ENCODE measurements at regions not wholly inside any gene's neighbourhood (a gene's known extent, or its start where the extent isn't known, plus 50 kb on each side); places are given as distances from the start of the nearest gene placed in this dataset.
"Not testable (repeated sequence)": the region's sequence is repeated elsewhere in the genome, so short reads cannot be mapped to it uniquely, and the experiment has no call there.

GRCh38 chr10:121138918-121139317, 287.8 kb downstream of the WDR11 start:
- no peaks in the 10 kb centered on the region for H4K20me1 ChIP-seq (ENCODE audit: control insufficient read depth, extremely low read depth, insufficient read depth, low read length)
- no peak overlapping the region for H3K4me3 ChIP-seq (ENCODE audit: control insufficient read depth in 2 of 3, extremely low read depth in 1 of 3, insufficient read depth in 2 of 3, low read depth in 1 of 3, low read length in 3 of 3)
- TF ChIP-seq CTCF (optimal IDR thresholded peaks at IDR 0.05 in 1 of 3, IDR thresholded peaks at IDR 0.05 in 1 of 3, conservative IDR thresholded peaks at IDR 0.05 in 1 of 3; ENCODE audit: extremely low read depth in 1 of 3, insufficient read depth in 2 of 3, low read length in 3 of 3) (no peak), EZH2 (IDR thresholded peaks at IDR 0.05; ENCODE audit: low read length) (no peak)
- H3K9ac ChIP-seq (ENCODE audit: control insufficient read depth, extremely low read depth, insufficient read depth, low read length), result no peak overlapping the region
- no peaks in the 10 kb centered on the region for H3K4me1 ChIP-seq (ENCODE audit: control insufficient read depth, extremely low read depth, insufficient read depth, low read length)
- no peak overlapping the region for H2AFZ ChIP-seq (ENCODE audit: control insufficient read depth, low read length)
- peaks cover 3% of the 10 kb centered on the region for H3K9me3 ChIP-seq (ENCODE audit: control insufficient read depth, low read depth, low read length)
- H3K36me3 ChIP-seq (ENCODE audit: control insufficient read depth in 2 of 2, extremely low read depth in 1 of 2, insufficient read depth in 2 of 2, low read length in 2 of 2), result no peaks in the 10 kb centered on the region
- no peak overlapping the region for H3K27ac ChIP-seq (ENCODE audit: control insufficient read depth, insufficient read depth, low read length)
- no peak for DNase-seq (ENCODE audit: low read depth, low spot score)
- no peak overlapping the region for H3K4me2 ChIP-seq (ENCODE audit: control insufficient read depth, extremely low read depth, insufficient read depth, low read depth, low read length)
- no peaks in the 10 kb centered on the region for H3K9me1 ChIP-seq (ENCODE audit: control insufficient read depth, extremely low read depth, insufficient read depth, low read length)
- FAIRE-seq, result no peak
- H3K79me2 ChIP-seq (ENCODE audit: control insufficient read depth, insufficient read depth, low read length), result no peaks in the 10 kb centered on the region
- peaks cover 9% of the 10 kb centered on the region for H3K27me3 ChIP-seq (ENCODE audit: control insufficient read depth, extremely low read depth, insufficient read depth, low read length)
- dilution Hi-C loops (cut with MboI; ENCODE audit: extremely low pct_ligation_motif_present, low sequenced_read_pairs), result no loop called here

- H3K4me3 ChIP-seq (ENCODE audit: control insufficient read depth in 2 of 3, extremely low read depth in 1 of 3, insufficient read depth in 2 of 3, low read depth in 1 of 3, low read length in 3 of 3); FAIRE-seq; H2AFZ ChIP-seq (ENCODE audit: control insufficient read depth, low read length); H3K9me1 ChIP-seq (ENCODE audit: control insufficient read depth, extremely low read depth, insufficient read depth, low read length); H3K36me3 ChIP-seq (ENCODE audit: control insufficient read depth in 2 of 2, extremely low read depth in 1 of 2, insufficient read depth in 2 of 2, low read length in 2 of 2); dilution Hi-C loops (cut with MboI; ENCODE audit: extremely low pct_ligation_motif_present, low sequenced_read_pairs); H3K9ac ChIP-seq (ENCODE audit: control insufficient read depth, extremely low read depth, insufficient read depth, low read length); H3K4me2 ChIP-seq (ENCODE audit: control insufficient read depth, extremely low read depth, insufficient read depth, low read depth, low read length); H3K27ac ChIP-seq (ENCODE audit: control insufficient read depth, insufficient read depth, low read length); H3K27me3 ChIP-seq (ENCODE audit: control insufficient read depth, extremely low read depth, insufficient read depth, low read length); H3K9me3 ChIP-seq (ENCODE audit: control insufficient read depth, low read depth, low read length); H4K20me1 ChIP-seq (ENCODE audit: control insufficient read depth, extremely low read depth, insufficient read depth, low read length); H3K79me2 ChIP-seq (ENCODE audit: control insufficient read depth, insufficient read depth, low read length); H3K4me1 ChIP-seq (ENCODE audit: control insufficient read depth, extremely low read depth, insufficient read depth, low read length); DNase-seq (ENCODE audit: low read depth, low spot score): not testable (repeated sequence)
Observed at GRCh38 chr10:121145802-121146395, 294.7 kb downstream of the WDR11 start.

- Histone ChIP-seq H3K27me3 (ENCODE audit: control insufficient read depth, extremely low read depth, insufficient read depth, low read length) (no peaks in the 10 kb centered on the region), H3K9me1 (ENCODE audit: control insufficient read depth, extremely low read depth, insufficient read depth, low read length) (no peaks in the 10 kb centered on the region)
Observed at GRCh38 chr10:121148921-121149320, 297.8 kb downstream of the WDR11 start.

More at GRCh38 chr10:121148921-121149320, 297.8 kb downstream of the WDR11 start:
- Histone ChIP-seq H3K79me2 (ENCODE audit: control insufficient read depth, insufficient read depth, low read length) (no peaks in the 10 kb centered on the region), H3K4me2 (ENCODE audit: control insufficient read depth, extremely low read depth, insufficient read depth, low read depth, low read length) (no peak overlapping the region), H3K27ac (ENCODE audit: control insufficient read depth, insufficient read depth, low read length) (no peak overlapping the region), H3K4me1 (ENCODE audit: control insufficient read depth, extremely low read depth, insufficient read depth, low read length) (no peaks in the 10 kb centered on the region), H4K20me1 (ENCODE audit: control insufficient read depth, extremely low read depth, insufficient read depth, low read length) (no peaks in the 10 kb centered on the region), H3K9ac (ENCODE audit: control insufficient read depth, extremely low read depth, insufficient read depth, low read length) (no peak overlapping the region), H3K9me3 (ENCODE audit: control insufficient read depth, low read depth, low read length) (peaks cover 3% of the 10 kb centered on the region), H3K4me3 (ENCODE audit: control insufficient read depth in 2 of 3, extremely low read depth in 1 of 3, insufficient read depth in 2 of 3, low read depth in 1 of 3, low read length in 3 of 3) (no peak overlapping the region), H3K36me3 (ENCODE audit: control insufficient read depth in 2 of 2, extremely low read depth in 1 of 2, insufficient read depth in 2 of 2, low read length in 2 of 2) (no peaks in the 10 kb centered on the region), H2AFZ (ENCODE audit: control insufficient read depth, low read length) (no peak overlapping the region)
- FAIRE-seq, result no peak
- no peak for DNase-seq (ENCODE audit: low read depth, low spot score)
- dilution Hi-C loops (cut with MboI; ENCODE audit: extremely low pct_ligation_motif_present, low sequenced_read_pairs), result no loop called here
- TF ChIP-seq CTCF (optimal IDR thresholded peaks at IDR 0.05 in 1 of 3, IDR thresholded peaks at IDR 0.05 in 1 of 3, conservative IDR thresholded peaks at IDR 0.05 in 1 of 3; ENCODE audit: extremely low read depth in 1 of 3, insufficient read depth in 2 of 3, low read length in 3 of 3) (no peak), EZH2 (IDR thresholded peaks at IDR 0.05; ENCODE audit: low read length) (no peak)
